PC-3 (cell line): ENCODE measurements at regions not wholly inside any gene's neighbourhood (a gene's known extent, or its start where the extent isn't known, plus 50 kb on each side); places are given as distances from the start of the nearest gene placed in this dataset.

Experiments used
- EZH2 ChIP-seq: fragments of 300-600 bp; sonication (generic); IDR thresholded peaks from one replicate; pipeline ENCODE4 v1.6.1; 2017; ENCODE audit warnings: antibody characterized with exemption, mild to moderate bottlenecking, low read length; ENCODE audit not compliant: unreplicated experiment
- TF ChIP-seq, protein P1 (sequence below): fragments of 300-600 bp; sonication (generic); conservative IDR thresholded peaks from 2 replicates; pipeline ENCODE4 v1.5.1; 2017; ENCODE audit warnings: antibody characterized with exemption, low read depth, mild to moderate bottlenecking, low read length

DNA sequence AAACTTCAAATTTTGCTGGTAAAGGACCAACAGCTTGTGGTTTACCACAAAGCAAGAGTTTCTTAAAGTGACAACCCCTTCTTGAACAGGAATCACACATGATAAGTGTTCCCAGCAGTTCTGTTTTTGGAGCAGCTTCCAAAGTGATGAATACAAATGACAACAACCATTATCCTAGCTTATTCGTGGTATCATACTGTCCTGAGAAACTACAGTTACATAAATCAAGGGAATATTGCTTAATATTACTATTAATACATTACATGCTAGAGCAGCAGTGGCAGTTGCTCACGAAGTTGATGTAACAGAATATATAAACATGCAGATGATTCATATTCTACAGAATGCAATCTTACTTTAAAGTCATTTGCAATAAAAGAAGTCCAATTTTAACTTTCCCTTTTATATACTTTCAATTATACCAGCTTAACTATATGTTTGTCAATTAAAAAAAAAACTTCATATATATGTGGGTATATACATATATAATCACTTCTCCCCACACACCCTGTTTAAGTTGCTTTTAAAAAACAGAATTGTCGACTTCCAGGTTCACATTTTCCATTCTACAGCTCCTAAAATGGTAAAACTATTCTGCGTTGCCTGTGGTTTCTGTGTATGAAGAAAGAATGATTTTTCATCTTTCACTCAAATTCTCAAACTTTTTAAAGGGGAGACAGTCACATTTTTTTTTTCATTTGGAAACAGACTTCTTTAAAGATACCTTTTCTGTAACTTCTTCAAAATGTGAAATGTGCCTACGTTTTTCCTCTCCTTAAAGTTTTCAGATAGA, 713.6 kb downstream of the TDRD15 start:
- TF ChIP-seq, protein P1, sequence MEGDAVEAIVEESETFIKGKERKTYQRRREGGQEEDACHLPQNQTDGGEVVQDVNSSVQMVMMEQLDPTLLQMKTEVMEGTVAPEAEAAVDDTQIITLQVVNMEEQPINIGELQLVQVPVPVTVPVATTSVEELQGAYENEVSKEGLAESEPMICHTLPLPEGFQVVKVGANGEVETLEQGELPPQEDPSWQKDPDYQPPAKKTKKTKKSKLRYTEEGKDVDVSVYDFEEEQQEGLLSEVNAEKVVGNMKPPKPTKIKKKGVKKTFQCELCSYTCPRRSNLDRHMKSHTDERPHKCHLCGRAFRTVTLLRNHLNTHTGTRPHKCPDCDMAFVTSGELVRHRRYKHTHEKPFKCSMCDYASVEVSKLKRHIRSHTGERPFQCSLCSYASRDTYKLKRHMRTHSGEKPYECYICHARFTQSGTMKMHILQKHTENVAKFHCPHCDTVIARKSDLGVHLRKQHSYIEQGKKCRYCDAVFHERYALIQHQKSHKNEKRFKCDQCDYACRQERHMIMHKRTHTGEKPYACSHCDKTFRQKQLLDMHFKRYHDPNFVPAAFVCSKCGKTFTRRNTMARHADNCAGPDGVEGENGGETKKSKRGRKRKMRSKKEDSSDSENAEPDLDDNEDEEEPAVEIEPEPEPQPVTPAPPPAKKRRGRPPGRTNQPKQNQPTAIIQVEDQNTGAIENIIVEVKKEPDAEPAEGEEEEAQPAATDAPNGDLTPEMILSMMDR: no peak
- TF ChIP-seq EZH2: no peak
